ENCODE measurements at regions not wholly inside any gene's neighbourhood (a gene's known extent, or its start where the extent isn't known, plus 50 kb on each side); places are given as distances from the start of the nearest gene placed in this dataset.

DNA sequence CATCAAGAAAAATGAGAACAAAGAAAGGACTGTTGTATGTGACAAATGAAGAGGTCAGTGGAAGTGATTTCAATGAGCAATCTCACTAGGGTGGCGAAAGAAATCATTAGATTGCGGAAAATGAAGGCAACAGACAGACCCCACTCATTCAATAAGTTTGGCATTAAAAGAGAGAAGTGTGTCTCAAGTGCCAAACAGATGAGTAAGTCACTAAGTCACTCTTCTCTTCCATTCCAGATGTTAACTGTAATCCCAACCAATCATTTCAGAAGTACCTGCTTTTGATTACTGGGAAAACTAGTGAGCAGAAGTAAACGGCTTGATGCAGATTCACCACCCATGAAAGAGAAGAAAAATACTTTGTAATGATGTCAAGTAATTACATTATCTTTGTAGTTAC lies 144.3 kb upstream of the PRMT6 start:
- DNase-seq (ENCODE audit: low read depth): no peak
- TF ChIP-seq POLR2A (IDR thresholded peaks at IDR 0.05; ENCODE audit: extremely low read depth, insufficient read length): no peak
- TF ChIP-seq, protein P1, sequence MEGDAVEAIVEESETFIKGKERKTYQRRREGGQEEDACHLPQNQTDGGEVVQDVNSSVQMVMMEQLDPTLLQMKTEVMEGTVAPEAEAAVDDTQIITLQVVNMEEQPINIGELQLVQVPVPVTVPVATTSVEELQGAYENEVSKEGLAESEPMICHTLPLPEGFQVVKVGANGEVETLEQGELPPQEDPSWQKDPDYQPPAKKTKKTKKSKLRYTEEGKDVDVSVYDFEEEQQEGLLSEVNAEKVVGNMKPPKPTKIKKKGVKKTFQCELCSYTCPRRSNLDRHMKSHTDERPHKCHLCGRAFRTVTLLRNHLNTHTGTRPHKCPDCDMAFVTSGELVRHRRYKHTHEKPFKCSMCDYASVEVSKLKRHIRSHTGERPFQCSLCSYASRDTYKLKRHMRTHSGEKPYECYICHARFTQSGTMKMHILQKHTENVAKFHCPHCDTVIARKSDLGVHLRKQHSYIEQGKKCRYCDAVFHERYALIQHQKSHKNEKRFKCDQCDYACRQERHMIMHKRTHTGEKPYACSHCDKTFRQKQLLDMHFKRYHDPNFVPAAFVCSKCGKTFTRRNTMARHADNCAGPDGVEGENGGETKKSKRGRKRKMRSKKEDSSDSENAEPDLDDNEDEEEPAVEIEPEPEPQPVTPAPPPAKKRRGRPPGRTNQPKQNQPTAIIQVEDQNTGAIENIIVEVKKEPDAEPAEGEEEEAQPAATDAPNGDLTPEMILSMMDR (IDR thresholded peaks at IDR 0.05; ENCODE audit: low read depth, low read length): no peak
- TF ChIP-seq MYC (IDR thresholded peaks at IDR 0.05; ENCODE audit: low read depth, low read length): no peak
- TF ChIP-seq, protein P2, sequence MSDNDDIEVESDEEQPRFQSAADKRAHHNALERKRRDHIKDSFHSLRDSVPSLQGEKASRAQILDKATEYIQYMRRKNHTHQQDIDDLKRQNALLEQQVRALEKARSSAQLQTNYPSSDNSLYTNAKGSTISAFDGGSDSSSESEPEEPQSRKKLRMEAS (IDR thresholded peaks at IDR 0.05; ENCODE audit: low read depth, low read length): no peak
- no peak overlapping the region for H3K4me3 ChIP-seq (ENCODE audit: low read depth, low read length)

DNA sequence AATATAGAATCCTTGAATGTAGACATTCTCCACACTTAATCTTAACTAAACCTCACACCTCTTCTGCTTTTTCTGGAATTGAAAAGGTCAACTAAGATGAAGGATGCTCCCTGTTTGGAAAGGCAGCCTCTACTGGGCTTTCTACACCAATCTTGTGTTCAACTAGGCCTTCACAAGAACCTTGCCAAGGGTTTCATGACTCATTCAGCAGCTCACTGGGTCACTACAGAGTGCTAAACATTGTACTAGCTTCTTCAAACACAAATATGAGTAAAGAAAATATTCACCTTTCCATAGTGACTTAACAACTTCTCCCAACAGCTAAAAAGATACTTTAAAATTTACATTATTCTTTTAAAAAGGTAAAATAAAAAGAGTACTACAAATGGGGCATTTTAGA lies 135.3 kb upstream of the PRMT6 start:
- TF ChIP-seq, protein P2 (IDR thresholded peaks at IDR 0.05; ENCODE audit: low read depth, low read length): no peak
- TF ChIP-seq, protein P1 (IDR thresholded peaks at IDR 0.05; ENCODE audit: low read depth, low read length): no peak
- TF ChIP-seq MYC (IDR thresholded peaks at IDR 0.05; ENCODE audit: low read depth, low read length) (no peak), POLR2A (IDR thresholded peaks at IDR 0.05; ENCODE audit: extremely low read depth, insufficient read length) (no peak)
- no peak for DNase-seq (ENCODE audit: low read depth)
- no peak overlapping the region for H3K4me3 ChIP-seq (ENCODE audit: low read depth, low read length)

DNA sequence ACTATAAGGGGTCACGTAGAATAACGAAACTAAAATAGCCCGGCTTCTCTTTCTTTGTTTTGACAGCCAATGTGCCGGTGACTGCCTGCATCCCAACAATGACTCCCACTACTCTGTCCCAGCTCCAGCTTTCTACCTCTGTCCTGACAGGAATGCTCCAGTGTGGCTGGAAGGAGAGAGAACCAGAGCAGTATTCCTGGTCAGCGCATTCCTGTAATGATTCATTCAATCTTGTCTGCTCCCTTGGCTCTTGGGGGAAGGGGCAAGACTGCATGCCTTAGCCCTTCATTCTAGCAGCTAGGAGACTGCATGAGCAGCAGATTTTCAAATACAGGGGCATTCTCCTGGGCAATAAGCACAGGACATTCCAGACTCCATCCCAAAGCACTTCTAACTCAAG lies 132.1 kb upstream of the PRMT6 start:
- no peak overlapping the region for H3K4me3 ChIP-seq (ENCODE audit: low read depth, low read length)
- TF ChIP-seq MYC (IDR thresholded peaks at IDR 0.05; ENCODE audit: low read depth, low read length) (no peak), POLR2A (IDR thresholded peaks at IDR 0.05; ENCODE audit: extremely low read depth, insufficient read length) (no peak)
- TF ChIP-seq, protein P1 (IDR thresholded peaks at IDR 0.05; ENCODE audit: low read depth, low read length): no peak
- TF ChIP-seq, protein P2 (IDR thresholded peaks at IDR 0.05; ENCODE audit: low read depth, low read length): no peak
- DNase-seq (ENCODE audit: low read depth): no peak

DNA sequence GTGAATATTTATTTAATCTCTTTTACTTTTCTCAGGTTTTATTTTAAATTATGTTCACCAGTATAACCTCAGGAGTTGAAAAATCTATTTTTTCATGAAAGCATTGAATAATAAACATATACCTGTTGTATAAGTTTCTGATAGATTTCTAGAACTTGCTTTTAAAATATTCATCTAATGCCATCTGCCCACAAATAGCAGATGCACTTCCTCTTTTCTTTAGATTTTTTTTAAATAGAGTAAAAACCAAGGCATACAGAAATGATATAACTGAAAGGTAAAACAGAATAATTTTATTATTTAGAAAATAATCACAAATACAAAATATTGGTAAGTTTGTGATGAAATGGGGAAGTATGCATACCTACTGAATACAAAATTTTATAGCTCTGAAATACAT lies 130.7 kb upstream of the PRMT6 start:
- no peak for DNase-seq (ENCODE audit: low read depth)
- no peak overlapping the region for H3K4me3 ChIP-seq (ENCODE audit: low read depth, low read length)
- no peak for TF ChIP-seq MYC (IDR thresholded peaks at IDR 0.05; ENCODE audit: low read depth, low read length)
- TF ChIP-seq, protein P1 (IDR thresholded peaks at IDR 0.05; ENCODE audit: low read depth, low read length): no peak
- TF ChIP-seq, protein P2 (IDR thresholded peaks at IDR 0.05; ENCODE audit: low read depth, low read length): no peak
- no peak for TF ChIP-seq POLR2A (IDR thresholded peaks at IDR 0.05; ENCODE audit: extremely low read depth, insufficient read length)

DNA sequence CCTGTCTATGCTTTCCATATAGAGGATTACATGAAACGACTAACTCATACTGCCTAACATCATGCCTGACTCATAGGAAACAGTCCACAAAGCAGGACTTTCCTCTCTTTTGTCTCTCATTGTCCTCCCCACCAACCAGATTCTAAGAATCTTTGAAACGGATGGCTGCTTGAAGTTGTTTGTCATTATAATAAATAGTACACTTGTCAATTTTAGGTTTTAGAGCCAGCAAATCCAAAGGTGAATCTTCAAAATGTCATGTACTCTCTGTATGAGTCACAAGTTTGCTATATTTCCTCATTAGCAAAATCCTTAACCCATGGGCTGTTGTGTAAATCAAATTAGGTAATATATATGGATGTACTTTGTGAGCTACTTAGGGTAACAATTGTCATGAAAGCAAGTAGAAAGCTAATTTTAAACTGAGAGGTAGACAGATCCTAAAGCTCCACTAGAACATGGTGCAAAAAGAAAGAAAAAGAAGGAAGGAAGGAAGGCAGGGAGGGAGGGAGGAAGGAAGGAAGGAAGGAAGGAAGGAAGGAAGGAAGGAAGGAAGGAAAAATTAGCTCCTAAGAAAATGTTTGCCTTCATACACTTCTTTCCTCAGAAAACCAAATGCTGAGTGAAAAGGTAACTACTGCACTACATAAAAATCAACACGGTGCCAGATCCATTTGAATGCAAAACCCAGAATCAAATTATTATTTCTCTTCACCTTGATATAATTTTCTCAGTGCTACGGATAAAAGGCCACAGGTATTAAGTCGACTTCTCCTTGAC lies 129.5 kb upstream of the PRMT6 start:
- TF ChIP-seq, protein P2 (IDR thresholded peaks at IDR 0.05; ENCODE audit: low read depth, low read length): no peak
- DNase-seq (ENCODE audit: low read depth): no peak
- no peak overlapping the region for H3K4me3 ChIP-seq (ENCODE audit: low read depth, low read length)

DNA sequence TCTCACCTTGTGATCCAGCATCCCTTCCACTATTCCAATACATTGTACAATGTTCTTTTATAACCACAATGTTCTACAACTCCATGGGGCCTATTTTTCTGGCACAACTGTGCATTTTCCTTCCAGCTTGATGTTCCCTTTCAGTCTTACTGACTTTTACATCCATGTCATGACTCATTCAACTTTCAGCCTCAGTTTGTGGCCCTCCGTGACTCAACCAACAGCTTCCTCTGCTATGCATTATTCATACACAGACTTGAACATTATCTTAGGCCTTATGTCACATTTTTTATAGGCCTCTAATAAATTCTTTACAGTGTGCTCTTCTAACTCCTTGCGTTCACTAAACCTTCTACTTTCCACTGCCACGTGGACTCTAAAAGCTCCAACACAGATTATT lies 119.4 kb upstream of the PRMT6 start:
- no peak overlapping the region for H3K4me3 ChIP-seq (ENCODE audit: low read depth, low read length)
- TF ChIP-seq, protein P2 (IDR thresholded peaks at IDR 0.05; ENCODE audit: low read depth, low read length): no peak
- TF ChIP-seq, protein P1 (IDR thresholded peaks at IDR 0.05; ENCODE audit: low read depth, low read length): no peak
- TF ChIP-seq POLR2A (IDR thresholded peaks at IDR 0.05; ENCODE audit: extremely low read depth, insufficient read length): no peak
- no peak for TF ChIP-seq MYC (IDR thresholded peaks at IDR 0.05; ENCODE audit: low read depth, low read length)
- DNase-seq (ENCODE audit: low read depth): peak; percentile 3
